ENCODE measurements at regions not wholly inside any gene's neighbourhood (a gene's known extent, or its start where the extent isn't known, plus 50 kb on each side); places are given as distances from the start of the nearest gene placed in this dataset.

DNA sequence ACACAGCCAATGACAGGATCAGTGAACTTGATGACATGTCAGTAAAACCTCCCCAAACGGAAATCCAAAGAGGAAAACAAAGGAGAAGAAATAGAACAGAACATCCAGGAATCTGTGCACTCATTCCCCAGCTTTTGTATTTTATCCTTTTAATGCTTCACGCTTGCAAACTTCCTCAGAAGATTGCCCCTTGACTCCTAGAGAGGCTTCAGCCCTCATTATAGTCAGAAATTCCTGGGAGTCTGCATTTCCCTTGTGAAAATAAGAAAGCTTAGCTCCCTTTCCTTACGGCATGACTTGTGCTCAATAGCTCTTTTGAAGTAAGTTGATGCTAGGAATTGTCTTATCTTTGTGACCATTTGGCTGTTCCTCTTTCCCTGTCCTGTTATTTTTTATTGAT lies 313.6 kb upstream of the OPRM1 start:
- Histone ChIP-seq H3K4me2 (peak overlapping the region; percentile 13), H3K79me2 (ENCODE audit: low read depth) (no peaks in the 10 kb centered on the region), H3F3A (ENCODE audit: low read depth) (peaks cover 11% of the 10 kb centered on the region), H4K20me1 (ENCODE audit: low read depth) (no peaks in the 10 kb centered on the region), H3K9me3 (ENCODE audit: low read depth) (no peaks in the 10 kb centered on the region), H3K27ac (peak overlapping the region; percentile 12), H3K27me3 (no peaks in the 10 kb centered on the region), H3K36me3 (no peaks in the 10 kb centered on the region), H3K4me3 (no peak overlapping the region), H3K4me1 (peaks cover 21% of the 10 kb centered on the region), H2AFZ (replicated peaks) (no peak overlapping the region), H3K9ac (no peak overlapping the region)
- Mint-ChIP-seq H3K4me3 (peak overlapping the region; percentile 15), H3K27ac (peak overlapping the region; percentile 87), H3K9me3 (no peaks in the 10 kb centered on the region), H3K27me3 (ENCODE audit: insufficient read depth, low read depth) (peaks cover 3% of the 10 kb centered on the region), H3K36me3 (no peaks in the 10 kb centered on the region), H3K4me1 (peaks cover 27% of the 10 kb centered on the region)
- TF ChIP-seq EZH2phosphoT487 (IDR thresholded peaks at IDR 0.05) (no peak), EZH2 (IDR thresholded peaks at IDR 0.05) (no peak)
- TF ChIP-seq, protein P1, sequence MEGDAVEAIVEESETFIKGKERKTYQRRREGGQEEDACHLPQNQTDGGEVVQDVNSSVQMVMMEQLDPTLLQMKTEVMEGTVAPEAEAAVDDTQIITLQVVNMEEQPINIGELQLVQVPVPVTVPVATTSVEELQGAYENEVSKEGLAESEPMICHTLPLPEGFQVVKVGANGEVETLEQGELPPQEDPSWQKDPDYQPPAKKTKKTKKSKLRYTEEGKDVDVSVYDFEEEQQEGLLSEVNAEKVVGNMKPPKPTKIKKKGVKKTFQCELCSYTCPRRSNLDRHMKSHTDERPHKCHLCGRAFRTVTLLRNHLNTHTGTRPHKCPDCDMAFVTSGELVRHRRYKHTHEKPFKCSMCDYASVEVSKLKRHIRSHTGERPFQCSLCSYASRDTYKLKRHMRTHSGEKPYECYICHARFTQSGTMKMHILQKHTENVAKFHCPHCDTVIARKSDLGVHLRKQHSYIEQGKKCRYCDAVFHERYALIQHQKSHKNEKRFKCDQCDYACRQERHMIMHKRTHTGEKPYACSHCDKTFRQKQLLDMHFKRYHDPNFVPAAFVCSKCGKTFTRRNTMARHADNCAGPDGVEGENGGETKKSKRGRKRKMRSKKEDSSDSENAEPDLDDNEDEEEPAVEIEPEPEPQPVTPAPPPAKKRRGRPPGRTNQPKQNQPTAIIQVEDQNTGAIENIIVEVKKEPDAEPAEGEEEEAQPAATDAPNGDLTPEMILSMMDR (IDR thresholded peaks at IDR 0.05), result no peak
- peak; percentile 31 for DNase-seq (ENCODE audit: low spot score)

DNA sequence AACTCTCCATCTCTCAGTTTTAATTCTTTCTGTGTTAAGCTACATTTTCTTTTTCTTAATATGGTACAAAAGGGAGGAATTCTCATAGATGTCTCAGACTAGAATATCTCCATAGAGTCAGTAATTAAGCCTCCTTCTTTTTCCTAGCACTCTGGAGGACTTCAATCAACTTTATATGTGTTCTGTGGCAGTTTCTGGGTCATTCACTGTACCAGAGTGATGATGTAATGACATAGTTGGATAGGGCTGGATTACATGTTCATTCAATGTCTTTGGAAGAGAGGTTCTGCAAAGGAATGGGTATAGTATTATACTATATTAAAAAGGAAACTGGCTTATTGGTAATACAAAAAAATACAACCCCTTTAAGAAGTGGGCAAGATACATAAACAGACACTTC lies 318.3 kb upstream of the OPRM1 start:
- no peak overlapping the region for H3K4me2 ChIP-seq
- H3F3A ChIP-seq (ENCODE audit: low read depth), result peaks cover 11% of the 10 kb centered on the region
- H3K27ac Mint-ChIP-seq, result no peak overlapping the region
- peaks cover 3% of the 10 kb centered on the region for H3K27me3 Mint-ChIP-seq (ENCODE audit: insufficient read depth, low read depth)
- H2AFZ ChIP-seq (replicated peaks), result no peak overlapping the region
- H3K4me1 Mint-ChIP-seq, result peaks cover 13% of the 10 kb centered on the region
- no peak overlapping the region for H3K4me3 ChIP-seq
- no peaks in the 10 kb centered on the region for H3K9me3 ChIP-seq (ENCODE audit: low read depth)
- TF ChIP-seq EZH2phosphoT487 (IDR thresholded peaks at IDR 0.05) (no peak), EZH2 (IDR thresholded peaks at IDR 0.05) (no peak)
- TF ChIP-seq, protein P1 (IDR thresholded peaks at IDR 0.05), result no peak
- H3K36me3 Mint-ChIP-seq, result no peaks in the 10 kb centered on the region
- no peak overlapping the region for H3K4me3 Mint-ChIP-seq
- no peaks in the 10 kb centered on the region for H3K79me2 ChIP-seq (ENCODE audit: low read depth)
- H3K27ac ChIP-seq, result no peak overlapping the region
- H3K9me3 Mint-ChIP-seq, result no peaks in the 10 kb centered on the region
- DNase-seq (ENCODE audit: low spot score), result no peak
- H3K27me3 ChIP-seq, result no peaks in the 10 kb centered on the region
- no peaks in the 10 kb centered on the region for H3K36me3 ChIP-seq
- H3K4me1 ChIP-seq, result peaks cover 18% of the 10 kb centered on the region
- no peaks in the 10 kb centered on the region for H4K20me1 ChIP-seq (ENCODE audit: low read depth)
- H3K9ac ChIP-seq, result no peak overlapping the region

DNA sequence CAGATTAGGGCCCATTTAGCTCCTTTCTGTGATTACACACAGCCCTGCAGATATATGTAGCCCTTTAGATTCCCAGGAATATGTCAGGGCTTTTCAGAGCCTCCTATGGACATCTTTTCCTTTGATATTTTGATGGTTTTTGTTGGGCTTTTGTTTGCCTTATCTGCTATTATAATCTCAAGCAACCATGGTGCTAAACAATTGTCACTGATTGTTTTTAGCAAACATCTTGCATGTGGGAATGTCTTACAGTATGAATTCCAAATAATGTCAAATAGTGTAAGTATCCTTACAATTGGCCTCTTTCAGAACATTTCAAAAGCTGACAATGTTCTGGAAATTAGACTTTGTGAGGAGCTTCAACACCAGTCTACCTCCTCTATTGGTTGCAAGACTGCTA lies 333.6 kb upstream of the OPRM1 start:
- H3K27ac Mint-ChIP-seq, result no peak overlapping the region
- TF ChIP-seq, protein P1 (IDR thresholded peaks at IDR 0.05), result no peak
- no peak for TF ChIP-seq EZH2phosphoT487 (IDR thresholded peaks at IDR 0.05)
- no peak for TF ChIP-seq EZH2 (IDR thresholded peaks at IDR 0.05)
- no peaks in the 10 kb centered on the region for H3K27me3 Mint-ChIP-seq (ENCODE audit: insufficient read depth, low read depth)
- Histone ChIP-seq H3K4me1 (no peaks in the 10 kb centered on the region), H4K20me1 (ENCODE audit: low read depth) (no peaks in the 10 kb centered on the region), H3K79me2 (ENCODE audit: low read depth) (no peaks in the 10 kb centered on the region), H3F3A (ENCODE audit: low read depth) (no peaks in the 10 kb centered on the region), H3K27me3 (no peaks in the 10 kb centered on the region), H2AFZ (replicated peaks) (no peak overlapping the region), H3K27ac (no peak overlapping the region), H3K4me2 (no peak overlapping the region), H3K4me3 (no peak overlapping the region), H3K9ac (no peak overlapping the region), H3K9me3 (ENCODE audit: low read depth) (no peaks in the 10 kb centered on the region), H3K36me3 (no peaks in the 10 kb centered on the region)
- peaks cover 6% of the 10 kb centered on the region for H3K9me3 Mint-ChIP-seq
- DNase-seq (ENCODE audit: low spot score), result no peak
- no peak overlapping the region for H3K4me3 Mint-ChIP-seq
- H3K4me1 Mint-ChIP-seq, result no peaks in the 10 kb centered on the region
- no peaks in the 10 kb centered on the region for H3K36me3 Mint-ChIP-seq

Measured in neural progenitor cell (in vitro differentiated cells).